H9 (cell line): ENCODE measurements at regions not wholly inside any gene's neighbourhood (a gene's known extent, or its start where the extent isn't known, plus 50 kb on each side); places are given as distances from the start of the nearest gene placed in this dataset.

Source experiments
- DNase-seq: peaks from one replicate; pipeline ENCODE4 v3.0.0-alpha.2; 2017
- H2AFZ ChIP-seq: one replicate; pipeline ENCODE4 v1.6.1; 2013; ENCODE audit warnings: mild to moderate bottlenecking, low read length, control low read depth, moderate library complexity
- H2AK5ac ChIP-seq: 2 replicates; pipeline ENCODE4 v1.6.1; 2013; ENCODE audit warnings: low read length, control low read depth, mixed read lengths; ENCODE audit not compliant: insufficient read length
- H2BK120ac ChIP-seq: one replicate; pipeline ENCODE4 v1.6.1; 2013; ENCODE audit warnings: low read depth, mild to moderate bottlenecking, low read length, control low read depth, inconsistent platforms; ENCODE audit not compliant: poor library complexity, severe bottlenecking
- H2BK12ac ChIP-seq: 2 replicates; pipeline ENCODE4 v1.6.1; 2013; ENCODE audit warnings: low read length, control low read depth, mixed read lengths, low read depth; ENCODE audit not compliant: insufficient read length
- H2BK15ac ChIP-seq: 2 replicates; pipeline ENCODE4 v1.6.1; 2013; ENCODE audit warnings: low read depth, low read length, control low read depth
- H2BK20ac ChIP-seq: one replicate; pipeline ENCODE4 v1.6.1; 2013; ENCODE audit warnings: low read depth, mild to moderate bottlenecking, low read length, control low read depth, inconsistent platforms; ENCODE audit not compliant: poor library complexity, severe bottlenecking
- H2BK5ac ChIP-seq: 2 replicates; pipeline ENCODE4 v1.6.1; 2013; ENCODE audit warnings: low read length, control low read depth, mixed read lengths; ENCODE audit not compliant: insufficient read length
- H3K14ac ChIP-seq: 2 replicates; pipeline ENCODE4 v1.6.1; 2013; ENCODE audit warnings: low read length, control low read depth; ENCODE audit not compliant: insufficient read depth
- H3K18ac ChIP-seq: 2 replicates; pipeline ENCODE4 v1.6.1; 2013; ENCODE audit warnings: low read depth, mild to moderate bottlenecking, mixed read lengths, low read length, control low read depth; ENCODE audit not compliant: insufficient read length
- H3K23ac ChIP-seq: 2 replicates; pipeline ENCODE4 v1.6.1; 2013; ENCODE audit warnings: low read length, control low read depth, mixed read lengths, low read depth; ENCODE audit not compliant: insufficient read length
- H3K23me2 ChIP-seq: 2 replicates; pipeline ENCODE4 v1.6.1; 2013; ENCODE audit warnings: low read depth, mild to moderate bottlenecking, mixed read lengths, low read length, control low read depth; ENCODE audit not compliant: insufficient read length, poor library complexity, severe bottlenecking
- H3K27ac ChIP-seq: 2 replicates; pipeline ENCODE4 v1.5.1; 2013; ENCODE audit warnings: low read length, control low read depth, mixed read lengths, low read depth; ENCODE audit not compliant: insufficient read length
- H3K27me3 ChIP-seq: 2 replicates; pipeline ENCODE4 v1.6.1; 2013; ENCODE audit warnings: low read length, control low read depth, inconsistent platforms; ENCODE audit not compliant: insufficient read depth
- H3K4ac ChIP-seq: 2 replicates; pipeline ENCODE4 v1.6.1; 2013; ENCODE audit warnings: low read depth, mild to moderate bottlenecking, control low read depth, inconsistent platforms, low read length, moderate library complexity
- H3K4me1 ChIP-seq: 2 replicates; pipeline ENCODE4 v1.6.1; 2013; ENCODE audit warnings: low read length, control low read depth, inconsistent platforms; ENCODE audit not compliant: insufficient read depth
- H3K4me2 ChIP-seq: 2 replicates; pipeline ENCODE4 v1.6.1; 2013; ENCODE audit warnings: low read length, control low read depth, mixed read lengths; ENCODE audit not compliant: insufficient read length, insufficient read depth
- H3K56ac ChIP-seq: 2 replicates; pipeline ENCODE4 v1.6.1; 2013; ENCODE audit warnings: low read depth, mild to moderate bottlenecking, mixed read lengths, low read length, control low read depth; ENCODE audit not compliant: insufficient read length
- H3K79me1 ChIP-seq: 2 replicates; pipeline ENCODE4 v1.6.1; 2013; ENCODE audit warnings: low read depth, mild to moderate bottlenecking, moderate library complexity, low read length, control low read depth, inconsistent platforms; ENCODE audit not compliant: insufficient read depth, poor library complexity, severe bottlenecking
- H3K79me2 ChIP-seq: 2 replicates; pipeline ENCODE4 v1.6.1; 2013; ENCODE audit warnings: low read length, control low read depth, inconsistent platforms; ENCODE audit not compliant: insufficient read depth
- H3K9ac ChIP-seq: 2 replicates; pipeline ENCODE4 v1.6.1; 2013; ENCODE audit warnings: low read length, control low read depth, mixed read lengths; ENCODE audit not compliant: insufficient read length; ENCODE audit errors: extremely low read depth
- H3K9me3 ChIP-seq: one replicate; pipeline ENCODE4 v1.6.1; 2013; ENCODE audit warnings: low read depth, low read length, inconsistent platforms; ENCODE audit not compliant: control insufficient read depth
- H3T11ph ChIP-seq: one replicate; pipeline ENCODE4 v1.6.1; 2013; ENCODE audit warnings: mild to moderate bottlenecking, low read length, control low read depth, inconsistent platforms
- H4K20me1 ChIP-seq: one replicate; pipeline ENCODE4 v1.6.1; 2013; ENCODE audit not compliant: control insufficient read depth, insufficient read length, insufficient read depth
- H4K5ac ChIP-seq: 2 replicates; pipeline ENCODE4 v1.6.1; 2013; ENCODE audit warnings: low read depth, mild to moderate bottlenecking, mixed read lengths, low read length, control low read depth; ENCODE audit not compliant: insufficient read length
- H4K8ac ChIP-seq: replicated peaks from 2 replicates; pipeline ENCODE4 v1.6.1; 2013; ENCODE audit warnings: low read length, control low read depth, mixed read lengths, low read depth; ENCODE audit not compliant: insufficient read length
- H4K91ac ChIP-seq: 2 replicates; pipeline ENCODE4 v1.6.1; 2013; ENCODE audit warnings: low read depth, mild to moderate bottlenecking, moderate library complexity, mixed read lengths, low read length, control low read depth; ENCODE audit not compliant: insufficient read length
- H3K27ac Mint-ChIP-seq, 3 experiments: 2 replicates in 2 of 3; 3 replicates in 1 of 3; pipeline ENCODE4 v1.8.0; 2020 to 2021; ENCODE audit warnings: mixed read lengths in 3 of 3, mild to moderate bottlenecking in 1 of 3, moderate library complexity in 1 of 3
- H3K27me3 Mint-ChIP-seq: 2 replicates; pipeline ENCODE4 v1.8.0; 2021; ENCODE audit warnings: low read depth, mild to moderate bottlenecking, moderate library complexity, mixed read lengths
- H3K36me3 Mint-ChIP-seq, 3 experiments: 2 replicates in 2 of 3; 3 replicates in 1 of 3; pipeline ENCODE4 v1.8.0; 2020 to 2021; ENCODE audit warnings: low read depth in 3 of 3, mixed read lengths in 3 of 3; ENCODE audit not compliant: insufficient read depth in 1 of 3
- H3K4me1 Mint-ChIP-seq, 2 experiments: 2 replicates each; pipeline ENCODE4 v1.8.0; 2020; ENCODE audit warnings: mixed read lengths in 2 of 2
- H3K4me3 Mint-ChIP-seq, 2 experiments: 2 replicates in 1 of 2; 3 replicates in 1 of 2; pipeline ENCODE4 v1.8.0; 2020 to 2021; ENCODE audit warnings: mild to moderate bottlenecking in 2 of 2, mixed read lengths in 2 of 2, moderate library complexity in 1 of 2
- H3K9me3 Mint-ChIP-seq, 2 experiments: 2 replicates in 1 of 2; 3 replicates in 1 of 2; pipeline ENCODE4 v1.8.0; 2020; ENCODE audit warnings: mild to moderate bottlenecking in 2 of 2, mixed read lengths in 2 of 2, moderate library complexity in 1 of 2
- WGBS: extraction: QIAGEN DNeasy Blood & Tissue Kit; methylation state at CpG from one replicate; pipeline ENCODE4 v1.1.7; 2013; ENCODE audit warnings: missing lambda C conversion rate, low lambda C conversion rate, mixed read lengths; ENCODE audit not compliant: insufficient read length; ENCODE audit errors: extremely low coverage; 5-methylcytosine and 5-hydroxymethylcytosine counted together
- TF ChIP-seq, protein P1 (sequence below): fragments of 200-600 bp; sonication (generic); conservative IDR thresholded peaks from 3 replicates; pipeline ENCODE4 v1.8.0; 2021; ENCODE audit warnings: antibody characterized with exemption, mild to moderate bottlenecking

DNA sequence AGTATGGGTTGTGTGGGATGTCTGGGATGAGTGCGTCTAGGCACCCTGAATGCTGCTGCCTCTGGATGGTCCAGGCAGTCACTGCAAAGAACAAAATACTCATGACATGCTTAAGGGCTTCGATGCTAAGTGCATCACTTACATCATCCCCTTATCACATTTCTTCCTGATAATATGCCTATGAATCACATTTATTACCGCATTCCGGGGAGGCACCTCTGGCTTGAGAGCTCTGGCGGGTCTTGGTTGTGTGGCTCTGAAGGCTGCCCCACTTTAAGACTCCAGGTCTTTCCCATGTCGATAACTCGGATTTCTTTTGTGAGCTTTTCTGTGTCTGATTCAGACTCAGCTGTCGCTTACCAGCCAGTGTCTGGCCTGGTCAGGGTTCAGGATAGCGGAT, 1126.4 kb downstream of the TBC1D22A start:
- H3K56ac ChIP-seq = no peak overlapping the region
- no peaks in the 10 kb centered on the region for H3K23me2 ChIP-seq
- no peak overlapping the region for H2BK5ac ChIP-seq
- H4K8ac ChIP-seq = no peak overlapping the region
- Mint-ChIP-seq H3K4me1 (no peaks in the 10 kb centered on the region), H3K9me3 (peaks cover 2 to 65% of the 10 kb centered on the region in 2 experiments; a peak in 4 of 5 replicates), H3K4me3 (no peak overlapping the region), H3K27ac (no peak overlapping the region), H3K36me3 (peaks cover 0 to 7% (median 0%) of the 10 kb centered on the region in 3 experiments; a peak in 3 of 7 replicates), H3K27me3 (peaks cover 4% of the 10 kb centered on the region)
- no peaks in the 10 kb centered on the region for H4K20me1 ChIP-seq
- no peak overlapping the region for H3K18ac ChIP-seq
- no peaks in the 10 kb centered on the region for H3K9me3 ChIP-seq
- no peaks in the 10 kb centered on the region for H3K27me3 ChIP-seq
- H3K23ac ChIP-seq = no peak overlapping the region
- H3K14ac ChIP-seq = no peak overlapping the region
- no CpG with 5 or more reads among the region's 9 CpGs for WGBS
- H4K5ac ChIP-seq = no peak overlapping the region
- no peak overlapping the region for H3K4me2 ChIP-seq
- TF ChIP-seq, protein P1, sequence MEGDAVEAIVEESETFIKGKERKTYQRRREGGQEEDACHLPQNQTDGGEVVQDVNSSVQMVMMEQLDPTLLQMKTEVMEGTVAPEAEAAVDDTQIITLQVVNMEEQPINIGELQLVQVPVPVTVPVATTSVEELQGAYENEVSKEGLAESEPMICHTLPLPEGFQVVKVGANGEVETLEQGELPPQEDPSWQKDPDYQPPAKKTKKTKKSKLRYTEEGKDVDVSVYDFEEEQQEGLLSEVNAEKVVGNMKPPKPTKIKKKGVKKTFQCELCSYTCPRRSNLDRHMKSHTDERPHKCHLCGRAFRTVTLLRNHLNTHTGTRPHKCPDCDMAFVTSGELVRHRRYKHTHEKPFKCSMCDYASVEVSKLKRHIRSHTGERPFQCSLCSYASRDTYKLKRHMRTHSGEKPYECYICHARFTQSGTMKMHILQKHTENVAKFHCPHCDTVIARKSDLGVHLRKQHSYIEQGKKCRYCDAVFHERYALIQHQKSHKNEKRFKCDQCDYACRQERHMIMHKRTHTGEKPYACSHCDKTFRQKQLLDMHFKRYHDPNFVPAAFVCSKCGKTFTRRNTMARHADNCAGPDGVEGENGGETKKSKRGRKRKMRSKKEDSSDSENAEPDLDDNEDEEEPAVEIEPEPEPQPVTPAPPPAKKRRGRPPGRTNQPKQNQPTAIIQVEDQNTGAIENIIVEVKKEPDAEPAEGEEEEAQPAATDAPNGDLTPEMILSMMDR = no peak
- no peak overlapping the region for H2AK5ac ChIP-seq
- no peak for DNase-seq
- H3T11ph ChIP-seq = no peak overlapping the region
- H2BK12ac ChIP-seq = no peak overlapping the region
- H3K79me2 ChIP-seq = no peaks in the 10 kb centered on the region
- no peak overlapping the region for H3K27ac ChIP-seq
- H2BK15ac ChIP-seq = no peak overlapping the region
- H3K4ac ChIP-seq = no peak overlapping the region
- H3K79me1 ChIP-seq = no peaks in the 10 kb centered on the region
- H2AFZ ChIP-seq = no peak overlapping the region
- H3K4me1 ChIP-seq = peaks cover 2% of the 10 kb centered on the region; the same call in 1 of the 2 replicates
- H2BK120ac ChIP-seq = no peak overlapping the region
- H4K91ac ChIP-seq = no peak overlapping the region
- H3K9ac ChIP-seq = no peak overlapping the region
- no peak overlapping the region for H2BK20ac ChIP-seq
